HL-60 (cell line): ENCODE measurements at regions not wholly inside any gene's neighbourhood (a gene's known extent, or its start where the extent isn't known, plus 50 kb on each side); places are given as distances from the start of the nearest gene placed in this dataset.

ENCODE experiments used
- CTCF ChIP-seq: IDR thresholded peaks from one replicate; pipeline ENCODE4 v1.5.1; 2011; ENCODE audit warnings: low read length, control low read depth, inconsistent platforms; ENCODE audit not compliant: insufficient read depth
- POLR2AphosphoS5 ChIP-seq: IDR thresholded peaks from 2 replicates; pipeline ENCODE4 v1.6.1; 2012; ENCODE audit warnings: low read depth

GRCh38 chr3:20258371-20258770 is 72.4 kb upstream of the SGO1 start:
- TF ChIP-seq CTCF (no peak), POLR2AphosphoS5 (no peak)
